ENCODE measurements at regions not wholly inside any gene's neighbourhood (a gene's known extent, or its start where the extent isn't known, plus 50 kb on each side); places are given as distances from the start of the nearest gene placed in this dataset.

DNA sequence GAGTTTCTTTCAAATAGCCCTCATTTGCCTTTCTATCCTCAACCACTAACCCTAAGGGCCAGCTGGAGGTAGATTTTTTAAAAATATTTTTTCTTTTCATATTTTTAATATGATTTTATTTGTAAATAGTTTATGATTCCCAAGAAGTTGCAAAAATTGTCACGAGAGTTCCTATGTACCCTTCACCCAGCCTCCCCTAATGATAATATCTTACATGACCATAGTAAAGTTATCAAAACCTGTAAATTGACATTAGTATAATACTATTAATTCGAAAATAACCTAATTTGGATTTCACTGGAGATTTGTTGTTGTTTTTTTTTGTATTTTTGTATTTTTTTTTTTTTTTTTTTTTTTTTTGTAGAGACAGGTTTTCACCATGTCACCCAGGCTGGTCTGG is 495.5 kb downstream of the MIAT start:
- TF ChIP-seq, protein P1, sequence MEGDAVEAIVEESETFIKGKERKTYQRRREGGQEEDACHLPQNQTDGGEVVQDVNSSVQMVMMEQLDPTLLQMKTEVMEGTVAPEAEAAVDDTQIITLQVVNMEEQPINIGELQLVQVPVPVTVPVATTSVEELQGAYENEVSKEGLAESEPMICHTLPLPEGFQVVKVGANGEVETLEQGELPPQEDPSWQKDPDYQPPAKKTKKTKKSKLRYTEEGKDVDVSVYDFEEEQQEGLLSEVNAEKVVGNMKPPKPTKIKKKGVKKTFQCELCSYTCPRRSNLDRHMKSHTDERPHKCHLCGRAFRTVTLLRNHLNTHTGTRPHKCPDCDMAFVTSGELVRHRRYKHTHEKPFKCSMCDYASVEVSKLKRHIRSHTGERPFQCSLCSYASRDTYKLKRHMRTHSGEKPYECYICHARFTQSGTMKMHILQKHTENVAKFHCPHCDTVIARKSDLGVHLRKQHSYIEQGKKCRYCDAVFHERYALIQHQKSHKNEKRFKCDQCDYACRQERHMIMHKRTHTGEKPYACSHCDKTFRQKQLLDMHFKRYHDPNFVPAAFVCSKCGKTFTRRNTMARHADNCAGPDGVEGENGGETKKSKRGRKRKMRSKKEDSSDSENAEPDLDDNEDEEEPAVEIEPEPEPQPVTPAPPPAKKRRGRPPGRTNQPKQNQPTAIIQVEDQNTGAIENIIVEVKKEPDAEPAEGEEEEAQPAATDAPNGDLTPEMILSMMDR (IDR thresholded peaks at IDR 0.05): no peak
- no peaks in the 10 kb centered on the region for H3K36me3 ChIP-seq
- no peaks in the 10 kb centered on the region for H3K27me3 ChIP-seq

DNA sequence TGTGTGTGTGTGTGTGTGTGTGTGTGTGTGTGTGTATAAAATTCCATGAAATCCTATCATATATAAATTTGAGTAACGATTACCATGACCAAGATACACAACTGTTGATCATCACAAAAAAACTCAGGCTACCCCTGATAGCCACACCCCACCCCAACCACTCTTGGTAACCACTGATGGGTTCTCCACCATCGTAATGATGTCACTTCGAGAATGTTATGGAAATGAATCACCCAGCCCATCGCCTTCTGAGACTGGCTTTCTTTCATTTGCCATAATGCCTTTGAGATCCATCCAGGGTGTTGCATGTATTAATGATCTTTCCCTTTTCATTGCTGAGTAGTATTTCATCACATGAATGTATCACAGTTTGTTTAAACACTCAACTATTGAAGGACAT is 496.0 kb downstream of the MIAT start:
- Histone ChIP-seq H3K4me3 (no peak overlapping the region), H3K36me3 (no peaks in the 10 kb centered on the region), H3K27ac (no peak overlapping the region), H3K27me3 (no peaks in the 10 kb centered on the region), H3K9me3 (no peaks in the 10 kb centered on the region), H3K4me1 (no peaks in the 10 kb centered on the region)
- intact Hi-C loops (cut with DNase I): no loop called here
- TF ChIP-seq, protein P1 (IDR thresholded peaks at IDR 0.05): no peak
- DNase-seq (ENCODE audit: low spot score in 2 of 2): no peak

More for the DNA sequence above, 495.5 kb downstream of the MIAT start:
- no peak overlapping the region for H3K4me3 ChIP-seq
- no peaks in the 10 kb centered on the region for H3K9me3 ChIP-seq
- no peak overlapping the region for H3K27ac ChIP-seq
- no peaks in the 10 kb centered on the region for H3K4me1 ChIP-seq
- intact Hi-C loops (cut with DNase I): no loop called here
- DNase-seq (ENCODE audit: low spot score in 2 of 2): no peak

DNA sequence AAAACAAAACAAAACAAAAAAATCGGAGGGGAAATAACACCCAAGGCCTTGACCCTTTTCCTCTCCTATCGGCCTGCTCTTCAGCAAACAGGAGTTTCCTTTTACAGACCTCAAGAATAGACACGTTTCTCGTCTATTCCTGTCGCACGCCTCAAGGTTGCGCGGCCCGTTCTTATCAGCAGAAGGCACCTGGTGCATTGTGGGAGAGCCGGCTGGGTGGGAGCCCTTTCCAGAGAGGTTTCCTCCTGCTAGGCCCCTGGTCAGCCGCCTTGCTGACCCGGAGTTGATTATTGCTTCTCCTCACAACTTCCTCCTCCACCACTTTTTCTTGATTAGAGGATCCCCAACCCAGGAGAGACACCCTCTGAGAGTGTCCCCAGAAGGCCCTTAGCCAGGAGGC is 497.3 kb downstream of the MIAT start:
- Histone ChIP-seq H3K27me3 (no peaks in the 10 kb centered on the region), H3K9me3 (no peaks in the 10 kb centered on the region), H3K36me3 (no peaks in the 10 kb centered on the region), H3K27ac (no peak overlapping the region), H3K4me1 (no peaks in the 10 kb centered on the region), H3K4me3 (no peak overlapping the region)
- intact Hi-C loops (cut with DNase I): no loop called here
- TF ChIP-seq, protein P1 (IDR thresholded peaks at IDR 0.05): no peak
- DNase-seq (ENCODE audit: low spot score in 2 of 2): no peak

DNA sequence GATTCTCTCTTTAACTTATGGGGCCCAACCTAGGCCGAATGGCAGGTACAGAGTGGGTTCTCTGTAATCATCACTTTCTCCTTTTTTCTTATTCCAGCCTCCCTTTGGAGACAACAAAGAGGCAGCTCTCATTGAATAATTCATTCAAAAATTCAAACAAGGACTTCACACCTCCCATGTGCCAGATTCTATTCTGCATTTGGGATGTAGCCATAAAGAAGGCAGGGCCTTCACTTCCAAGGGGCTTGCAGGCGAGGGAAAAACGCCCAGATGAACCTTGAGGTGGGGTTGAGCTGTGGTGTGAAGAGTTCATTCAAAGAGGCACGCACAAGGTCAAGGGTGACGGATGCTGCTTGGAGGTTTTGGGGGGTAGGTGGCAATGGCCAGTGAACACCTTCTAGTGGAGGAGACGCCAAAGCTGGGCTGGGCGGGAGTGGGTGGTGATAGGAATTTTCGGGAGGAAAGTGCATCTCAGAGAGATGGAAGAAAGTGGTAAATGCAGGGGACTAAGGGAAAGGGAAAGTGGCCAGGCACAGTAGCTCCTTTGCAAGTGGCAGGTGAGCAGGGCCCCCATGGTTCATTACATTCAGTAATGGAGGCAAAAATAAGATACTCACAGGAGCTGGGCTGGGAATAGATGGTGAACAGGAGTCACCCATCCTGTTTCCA is 499.6 kb downstream of the MIAT start:
- no peak overlapping the region for H3K4me3 ChIP-seq
- TF ChIP-seq, protein P1 (IDR thresholded peaks at IDR 0.05): no peak
- H3K27me3 ChIP-seq: no peaks in the 10 kb centered on the region
- H3K4me1 ChIP-seq: no peaks in the 10 kb centered on the region
- no peak for DNase-seq (ENCODE audit: low spot score in 2 of 2)
- H3K9me3 ChIP-seq: no peaks in the 10 kb centered on the region
- intact Hi-C loops (cut with DNase I): no loop called here
- no peak overlapping the region for H3K27ac ChIP-seq
- no peaks in the 10 kb centered on the region for H3K36me3 ChIP-seq

DNA sequence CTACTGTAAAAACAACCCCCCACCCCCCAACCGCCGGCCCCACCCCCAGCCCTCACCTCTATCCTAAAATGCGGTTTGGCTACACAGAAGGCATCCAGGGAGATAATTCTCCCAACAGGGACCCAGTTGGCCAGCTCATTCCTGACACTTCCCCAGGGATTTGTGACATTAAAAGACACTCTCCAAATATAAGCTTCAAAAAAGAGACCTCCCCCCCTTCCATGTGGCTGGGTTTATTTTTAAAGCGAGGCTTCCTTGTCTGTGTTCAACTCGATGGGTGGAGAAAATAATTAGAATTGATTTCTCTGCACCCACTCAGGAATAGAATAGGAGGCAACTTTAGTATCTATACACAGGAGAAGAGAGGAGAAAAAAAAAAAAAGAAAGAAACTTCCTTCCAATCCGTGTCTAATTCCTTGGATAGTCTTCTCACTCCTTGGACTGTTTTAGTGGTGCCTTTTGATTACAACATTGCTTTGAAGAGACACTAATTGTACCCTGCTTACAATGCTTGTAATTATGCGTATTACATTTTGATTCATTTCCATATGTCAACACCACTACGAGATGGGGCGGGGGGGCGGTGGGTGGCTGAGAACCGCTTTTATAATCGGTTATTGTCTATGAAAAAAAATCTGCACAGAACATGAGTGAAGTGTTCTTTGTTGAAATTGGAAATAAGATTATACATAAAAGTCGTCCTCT is 500.4 kb downstream of the MIAT start:
- intact Hi-C loops (cut with DNase I): no loop called here

More for the DNA sequence above, 500.4 kb downstream of the MIAT start:
- no peaks in the 10 kb centered on the region for H3K36me3 ChIP-seq
- H3K9me3 ChIP-seq: no peaks in the 10 kb centered on the region
- H3K27me3 ChIP-seq: no peaks in the 10 kb centered on the region
- no peaks in the 10 kb centered on the region for H3K4me1 ChIP-seq
- no peak overlapping the region for H3K27ac ChIP-seq
- DNase-seq (ENCODE audit: low spot score in 2 of 2): no peak
- TF ChIP-seq, protein P1 (IDR thresholded peaks at IDR 0.05): no peak
- H3K4me3 ChIP-seq: no peak overlapping the region
